Skeletal muscle satellite cell (primary cell): ENCODE measurements at regions not wholly inside any gene's neighbourhood (a gene's known extent, or its start where the extent isn't known, plus 50 kb on each side); places are given as distances from the start of the nearest gene placed in this dataset.
A peak's percentile ranks its signal among the peaks of the same experiment; 100 is the strongest.

ENCODE experiments used
- H3K27me3 ChIP-seq: 2 replicates; pipeline ENCODE4 v1.7.0; 2013; ENCODE audit warnings: low read length; ENCODE audit not compliant: control insufficient read depth, insufficient read depth
- H3K36me3 ChIP-seq: 2 replicates; pipeline ENCODE4 v1.7.0; 2013; ENCODE audit warnings: mild to moderate bottlenecking, control low read depth, low read length; ENCODE audit not compliant: insufficient read depth
- H3K4me1 ChIP-seq: 2 replicates; pipeline ENCODE4 v1.7.0; 2013; ENCODE audit warnings: low read length; ENCODE audit not compliant: control insufficient read depth, insufficient read depth
- H3K4me2 ChIP-seq: 2 replicates; pipeline ENCODE4 v1.7.0; 2013; ENCODE audit warnings: mild to moderate bottlenecking, low read length
- H3K4me3 ChIP-seq: 2 replicates; pipeline ENCODE4 v1.7.0; 2013; ENCODE audit warnings: low read length
- H3K9ac ChIP-seq: 2 replicates; pipeline ENCODE4 v1.7.0; 2013; ENCODE audit warnings: mild to moderate bottlenecking, low read depth, low read length, moderate library complexity
- H3K9me3 ChIP-seq: replicated peaks from 2 replicates; pipeline ENCODE4 v1.7.0; 2013; ENCODE audit warnings: mild to moderate bottlenecking, control low read depth, low read length

DNA sequence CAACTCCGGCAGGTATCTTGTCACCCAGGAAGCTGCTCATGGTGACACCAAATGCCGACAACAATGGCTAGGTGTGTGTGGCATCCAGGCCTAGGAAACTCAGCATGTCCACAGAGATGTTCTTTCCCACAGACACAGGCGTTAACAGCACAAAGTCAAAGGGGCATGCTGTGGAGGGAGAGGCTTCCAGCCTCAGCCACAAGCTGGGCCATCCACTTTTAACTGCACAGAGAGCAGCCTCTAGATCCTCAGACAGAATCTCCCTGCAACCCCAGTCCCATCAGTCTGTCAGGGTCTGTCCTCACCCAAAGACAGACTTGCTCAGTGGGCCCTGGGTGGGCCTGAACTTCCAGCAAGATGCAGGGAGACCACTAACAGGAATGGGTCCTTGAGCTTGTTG lies 58.5 kb upstream of the BCAR3 start:
- peaks cover 52% of the 10 kb centered on the region for H3K4me1 ChIP-seq
- no peaks in the 10 kb centered on the region for H3K27me3 ChIP-seq
- H3K9me3 ChIP-seq: peaks cover 3% of the 10 kb centered on the region
- no peak overlapping the region for H3K4me2 ChIP-seq
- no peaks in the 10 kb centered on the region for H3K36me3 ChIP-seq
- no peak overlapping the region for H3K4me3 ChIP-seq
- H3K9ac ChIP-seq: peak overlapping the region; percentile 40

DNA sequence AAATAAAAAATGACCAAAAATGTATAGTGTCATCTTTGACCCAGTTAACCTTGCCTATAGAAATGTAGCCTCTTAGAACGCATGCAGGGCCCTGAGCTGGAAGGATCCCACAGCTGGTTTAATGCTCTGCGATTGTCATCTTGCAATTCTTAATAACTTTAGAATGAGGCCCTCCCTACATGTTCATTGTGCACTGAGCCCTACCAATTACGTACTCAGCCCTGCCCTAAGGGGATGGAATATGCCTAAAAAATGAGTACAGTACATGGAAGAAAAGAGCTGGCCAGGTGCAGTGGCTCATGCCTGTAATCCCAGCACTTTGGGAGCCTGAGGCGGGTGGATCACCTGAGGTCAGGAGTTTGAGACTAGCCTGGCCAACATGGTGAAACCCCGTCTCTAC lies 57.8 kb upstream of the BCAR3 start:
- peaks cover 59% of the 10 kb centered on the region for H3K4me1 ChIP-seq
- no peak overlapping the region for H3K4me2 ChIP-seq
- H3K9ac ChIP-seq: peak overlapping the region; percentile 75
- H3K36me3 ChIP-seq: no peaks in the 10 kb centered on the region
- peaks cover 3% of the 10 kb centered on the region for H3K9me3 ChIP-seq
- no peaks in the 10 kb centered on the region for H3K27me3 ChIP-seq
- no peak overlapping the region for H3K4me3 ChIP-seq

DNA sequence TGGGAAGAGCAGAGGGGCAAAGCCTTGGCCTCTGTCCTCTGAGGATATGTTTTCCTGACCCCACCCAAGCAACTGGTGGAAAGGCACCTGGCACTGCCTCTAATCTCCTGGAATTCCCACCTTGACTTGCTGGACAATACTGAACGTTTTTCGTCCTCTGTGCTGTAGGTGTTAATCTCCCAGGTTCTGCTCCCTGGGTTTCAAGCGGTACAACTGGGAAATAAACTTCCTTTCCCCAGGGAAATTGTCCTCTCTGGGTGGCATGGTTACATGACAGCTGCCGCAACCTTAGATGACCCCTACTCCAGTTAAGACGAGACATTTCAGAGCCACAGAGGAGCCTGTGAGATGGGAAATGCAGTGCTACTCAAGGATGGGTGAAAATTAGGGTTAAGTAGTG lies 57.3 kb upstream of the BCAR3 start:
- peak overlapping the region; percentile 75 for H3K9ac ChIP-seq
- H3K4me1 ChIP-seq: peaks cover 61% of the 10 kb centered on the region
- peak overlapping the region; percentile 46 for H3K4me2 ChIP-seq
- H3K27me3 ChIP-seq: no peaks in the 10 kb centered on the region
- H3K36me3 ChIP-seq: no peaks in the 10 kb centered on the region
- peak overlapping the region; percentile 8 for H3K4me3 ChIP-seq
- H3K9me3 ChIP-seq: peaks cover 3% of the 10 kb centered on the region

DNA sequence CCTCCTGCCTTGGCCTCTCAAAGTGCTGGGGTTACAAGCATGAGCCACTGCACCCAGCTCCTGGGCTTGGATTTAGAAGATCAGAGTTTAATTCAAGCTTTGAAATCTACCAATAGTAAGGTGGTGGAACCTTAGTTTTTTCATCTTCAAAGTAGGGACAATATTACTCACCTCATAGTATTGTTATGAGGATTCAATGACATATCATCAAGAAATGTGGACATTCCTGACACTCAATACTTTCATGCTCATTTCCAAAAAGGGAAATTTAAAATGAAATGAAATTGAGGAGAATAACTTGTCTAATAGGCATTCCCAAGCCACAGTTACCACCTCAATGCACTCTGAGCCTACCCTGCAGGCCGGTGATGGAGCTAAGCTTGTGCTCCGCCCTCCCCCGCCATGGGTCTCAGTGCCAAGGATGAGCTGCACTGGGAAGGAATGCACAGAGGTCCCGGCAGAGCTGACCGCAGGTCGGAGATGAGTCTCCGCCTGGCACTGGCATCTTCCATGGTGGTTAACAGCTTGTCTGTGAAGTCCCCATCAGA lies 56.5 kb upstream of the BCAR3 start:
- Histone ChIP-seq H3K9ac (peak overlapping the region; percentile 75), H3K4me2 (peak overlapping the region; percentile 46), H3K27me3 (no peaks in the 10 kb centered on the region), H3K4me1 (peaks cover 61% of the 10 kb centered on the region), H3K9me3 (peaks cover 3% of the 10 kb centered on the region), H3K4me3 (no peak overlapping the region), H3K36me3 (no peaks in the 10 kb centered on the region)

DNA sequence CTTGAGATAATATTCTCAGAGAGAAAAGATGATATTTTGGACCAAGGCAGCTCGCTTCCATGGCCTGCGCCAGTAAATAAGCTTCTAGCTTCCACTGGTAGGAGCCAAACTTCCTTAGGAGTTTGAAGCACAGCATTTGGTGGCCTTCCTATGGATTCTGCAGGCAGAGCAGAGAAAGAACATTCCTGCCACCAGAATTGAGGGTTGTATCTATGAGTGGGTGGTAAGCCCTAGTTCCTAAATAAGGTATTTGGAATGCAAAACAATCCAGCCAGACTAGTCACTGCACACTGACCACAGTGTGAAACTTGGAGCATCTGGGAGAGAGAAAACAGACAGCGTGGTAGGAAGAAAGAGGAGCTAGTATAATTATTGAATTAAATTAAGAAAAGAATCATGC lies 54.1 kb upstream of the BCAR3 start:
- H3K4me1 ChIP-seq: peaks cover 58% of the 10 kb centered on the region
- H3K4me3 ChIP-seq: no peak overlapping the region
- H3K4me2 ChIP-seq: peak overlapping the region; percentile 13
- peak overlapping the region; percentile 63 for H3K9ac ChIP-seq
- H3K27me3 ChIP-seq: no peaks in the 10 kb centered on the region
- H3K36me3 ChIP-seq: no peaks in the 10 kb centered on the region
- H3K9me3 ChIP-seq: peaks cover 3% of the 10 kb centered on the region

DNA sequence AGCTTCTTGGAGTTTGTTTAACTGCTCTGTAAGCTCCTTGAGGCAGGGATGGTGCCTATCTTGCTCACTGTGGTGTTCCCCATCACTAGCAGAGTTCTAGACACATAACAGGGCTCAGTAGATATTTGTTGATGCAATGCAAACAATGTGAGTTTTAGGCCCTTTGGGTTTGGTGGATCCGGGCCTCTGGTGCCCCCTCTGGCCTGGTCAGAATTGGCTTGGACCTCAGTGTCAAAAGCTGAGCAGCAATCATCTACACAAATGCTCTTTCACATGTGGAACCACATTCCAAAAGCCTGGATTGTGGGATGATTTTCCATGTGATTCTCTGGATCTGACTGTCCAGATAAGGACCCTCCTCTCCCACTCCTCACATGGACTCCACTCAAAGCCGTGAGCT lies 53.4 kb upstream of the BCAR3 start:
- H3K4me2 ChIP-seq: peak overlapping the region; percentile 13
- H3K9me3 ChIP-seq: peaks cover 3% of the 10 kb centered on the region
- no peak overlapping the region for H3K4me3 ChIP-seq
- peaks cover 51% of the 10 kb centered on the region for H3K4me1 ChIP-seq
- H3K9ac ChIP-seq: peak overlapping the region; percentile 63
- H3K27me3 ChIP-seq: no peaks in the 10 kb centered on the region
- no peaks in the 10 kb centered on the region for H3K36me3 ChIP-seq

DNA sequence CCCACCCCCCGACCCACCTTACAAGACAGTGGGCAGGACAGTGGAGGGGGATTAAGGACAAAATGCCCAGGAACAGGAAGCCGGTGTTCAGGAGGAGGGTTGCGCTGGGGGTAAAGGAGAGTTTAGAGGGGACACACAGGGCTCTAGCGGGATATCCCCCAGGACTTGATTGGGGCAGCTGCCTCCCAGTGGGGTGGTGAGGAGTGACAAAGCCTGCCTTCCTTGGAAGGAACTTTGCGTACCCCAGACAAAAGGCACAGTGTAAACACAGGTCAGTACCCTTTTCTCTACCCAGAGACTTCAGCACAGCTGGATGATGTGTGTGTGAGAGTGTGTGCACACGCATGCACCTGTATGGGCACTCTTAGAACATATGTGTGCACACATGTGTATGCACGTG lies 51.7 kb upstream of the BCAR3 start:
- no peaks in the 10 kb centered on the region for H3K36me3 ChIP-seq
- no peaks in the 10 kb centered on the region for H3K27me3 ChIP-seq
- no peak overlapping the region for H3K9ac ChIP-seq
- H3K4me2 ChIP-seq: no peak overlapping the region
- no peak overlapping the region for H3K4me3 ChIP-seq
- peaks cover 3% of the 10 kb centered on the region for H3K9me3 ChIP-seq
- H3K4me1 ChIP-seq: peaks cover 38% of the 10 kb centered on the region

DNA sequence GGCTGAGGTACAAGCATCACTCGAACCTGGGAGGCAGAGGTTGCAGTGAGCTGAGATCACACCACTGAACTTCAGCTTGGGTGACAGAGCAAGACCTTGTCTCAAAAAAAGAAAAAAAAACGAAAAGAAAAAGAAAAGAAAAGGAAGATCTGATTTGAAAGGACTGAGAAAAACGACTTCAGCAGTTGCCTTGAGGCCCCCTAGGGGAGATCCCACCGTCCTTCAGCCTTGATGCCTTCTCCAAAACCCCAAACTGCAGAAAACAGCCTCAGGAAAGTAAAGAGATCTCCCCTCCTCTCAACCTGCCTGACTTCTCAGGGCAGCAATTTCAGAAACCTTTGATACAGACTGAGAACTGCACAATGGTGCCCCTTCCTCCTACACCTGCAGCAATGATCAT lies 50.9 kb upstream of the BCAR3 start:
- H3K9ac ChIP-seq: no peak overlapping the region
- H3K4me3 ChIP-seq: no peak overlapping the region
- H3K9me3 ChIP-seq: peaks cover 3% of the 10 kb centered on the region
- no peaks in the 10 kb centered on the region for H3K36me3 ChIP-seq
- H3K27me3 ChIP-seq: no peaks in the 10 kb centered on the region
- H3K4me1 ChIP-seq: peaks cover 29% of the 10 kb centered on the region
- H3K4me2 ChIP-seq: no peak overlapping the region
